ENCODE measurements at regions not wholly inside any gene's neighbourhood (a gene's known extent, or its start where the extent isn't known, plus 50 kb on each side); places are given as distances from the start of the nearest gene placed in this dataset.

DNA sequence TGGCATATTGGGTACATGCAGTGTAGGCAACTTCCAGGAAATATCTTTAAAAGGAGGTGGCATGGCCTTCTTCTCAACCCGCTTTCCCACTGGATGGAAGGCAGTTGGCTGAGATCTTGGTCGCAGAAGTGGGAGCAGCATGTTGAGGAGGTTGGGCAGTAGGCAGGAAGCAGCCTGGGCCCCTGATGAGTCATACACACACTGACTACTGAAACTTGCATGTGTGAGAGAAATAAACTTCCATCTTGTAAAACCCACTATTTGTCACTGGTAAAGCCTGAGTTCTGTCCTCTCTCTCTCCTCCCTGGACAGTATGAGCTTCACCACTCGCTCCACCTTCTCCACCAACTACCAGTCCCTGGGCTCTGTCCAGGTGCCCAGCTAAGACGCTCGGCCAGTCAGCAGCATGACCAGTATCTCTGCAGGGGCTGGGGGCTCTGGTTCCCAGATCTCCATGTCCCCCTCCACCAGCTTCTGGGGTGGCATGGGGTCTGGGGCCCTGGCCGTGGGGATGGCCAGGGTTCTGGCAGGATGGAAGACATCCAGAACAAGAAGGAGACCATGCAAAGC, 233.8 kb upstream of the SPRED2 start:
- no peak for DNase-seq

DNA sequence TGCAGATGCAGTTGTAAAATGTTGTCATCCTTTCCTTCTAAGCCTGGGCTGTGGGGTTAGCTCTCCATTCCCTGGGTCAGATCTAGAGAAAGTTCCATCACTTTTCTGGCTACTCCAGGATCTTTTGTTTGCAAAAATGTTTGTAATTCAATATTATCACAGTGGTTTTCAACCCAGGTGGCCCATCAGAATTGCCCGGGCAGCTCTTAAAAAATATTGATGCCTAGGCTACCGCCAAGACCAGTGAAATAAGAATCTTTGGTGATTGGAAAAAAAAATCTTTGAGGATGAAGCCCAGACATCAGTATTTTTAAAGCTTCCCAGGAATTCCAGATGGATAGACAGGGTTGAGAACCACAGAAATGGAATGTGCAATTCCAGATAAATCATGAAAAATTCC, 232.5 kb upstream of the SPRED2 start:
- DNase-seq = no peak

DNA sequence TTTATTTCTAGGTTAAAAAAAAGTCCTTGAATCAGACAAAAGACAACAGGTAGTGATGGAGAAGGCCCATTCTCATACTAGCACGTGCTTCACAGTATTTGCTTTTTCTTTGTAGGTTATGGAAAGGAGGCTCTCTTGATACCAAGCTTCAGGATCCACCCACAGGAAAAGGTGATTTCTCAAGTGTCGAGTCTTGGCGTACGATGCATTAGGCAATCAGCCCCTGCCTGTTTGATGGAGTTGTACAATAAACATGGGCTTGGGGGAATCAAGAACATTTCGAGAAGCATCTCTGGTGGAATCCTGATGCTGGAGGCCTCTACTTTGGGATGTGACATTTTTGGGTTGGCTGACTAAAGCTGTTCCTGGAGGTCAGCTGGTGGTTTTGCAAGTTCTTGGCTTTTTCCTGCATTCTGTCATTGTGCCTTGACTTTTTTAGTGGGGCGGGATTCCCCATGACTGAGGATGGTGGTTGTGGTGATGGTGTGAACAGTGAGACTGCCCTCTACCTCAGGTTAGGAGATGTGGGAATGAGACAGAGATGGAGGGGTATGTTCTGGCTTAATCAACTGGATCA, 231.5 kb upstream of the SPRED2 start:
- DNase-seq = no peak

DNA sequence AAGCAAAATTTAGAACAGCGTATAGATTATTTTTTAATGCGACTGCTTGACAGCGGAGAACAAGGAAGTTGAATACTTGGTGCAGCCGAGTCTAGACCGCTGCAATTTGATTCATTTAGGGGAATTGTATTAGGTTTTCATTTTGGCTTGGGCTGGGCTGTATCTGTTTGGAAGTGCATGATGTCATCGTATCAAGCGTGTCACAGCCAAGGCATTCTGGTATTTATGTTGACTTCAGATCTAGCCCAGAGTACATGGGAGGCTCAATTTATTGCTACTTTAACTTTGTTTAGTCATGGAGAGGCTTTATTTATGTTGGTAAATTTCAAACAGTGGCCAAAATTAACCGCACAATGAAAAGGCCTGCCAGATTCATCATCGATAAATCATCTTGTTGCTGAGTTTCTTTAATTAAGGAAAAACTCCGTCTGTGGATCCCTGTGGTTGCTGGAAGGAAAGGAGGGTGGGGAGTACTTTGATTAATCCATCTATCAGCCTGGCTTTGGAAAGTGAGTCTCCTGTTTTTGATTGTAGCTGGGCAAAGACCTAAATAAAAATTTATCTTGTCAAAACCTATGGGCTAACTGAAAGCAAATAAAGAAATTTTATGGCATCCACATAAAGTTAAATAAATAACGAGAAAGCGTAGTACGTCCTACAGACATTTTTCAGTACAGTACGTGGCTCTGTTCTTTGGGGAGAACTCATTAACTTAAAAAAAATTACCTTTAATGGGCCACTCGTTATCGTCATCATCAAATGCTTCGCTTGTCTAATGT, 230.4 kb upstream of the SPRED2 start:
- no peak for DNase-seq

DNA sequence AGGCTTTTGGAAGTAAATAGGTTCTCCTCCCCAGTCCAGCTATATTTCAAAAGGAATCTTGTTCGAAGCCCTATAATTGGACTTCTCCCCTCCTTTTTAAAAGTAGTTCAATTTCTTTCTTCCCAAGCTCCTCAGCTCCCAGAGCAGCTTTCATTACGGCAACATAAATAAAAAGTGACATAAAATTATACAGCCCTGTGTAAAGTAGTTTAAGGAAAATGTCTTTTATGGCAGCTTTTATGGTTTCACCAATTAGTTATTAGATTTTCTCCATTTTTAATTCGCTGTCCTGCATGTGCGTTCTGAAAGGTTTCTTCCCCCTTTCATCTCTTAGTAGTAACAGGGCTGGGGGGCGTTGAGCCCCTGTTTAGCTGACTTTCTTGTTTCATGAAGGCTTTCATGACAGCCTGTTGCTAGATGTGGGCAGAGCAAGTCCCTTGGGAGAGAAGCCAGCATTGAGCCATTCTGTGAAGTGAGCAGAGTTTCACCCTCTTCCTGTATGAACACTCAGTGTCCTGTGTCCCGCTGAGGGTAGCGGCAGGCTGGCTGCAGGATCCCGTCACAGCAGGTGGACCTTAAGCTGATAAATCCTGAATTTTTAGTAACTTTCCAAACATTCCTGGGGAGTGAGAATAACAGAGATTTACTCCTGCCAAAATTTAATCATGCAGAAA, 229.7 kb upstream of the SPRED2 start:
- no peak for DNase-seq

DNA sequence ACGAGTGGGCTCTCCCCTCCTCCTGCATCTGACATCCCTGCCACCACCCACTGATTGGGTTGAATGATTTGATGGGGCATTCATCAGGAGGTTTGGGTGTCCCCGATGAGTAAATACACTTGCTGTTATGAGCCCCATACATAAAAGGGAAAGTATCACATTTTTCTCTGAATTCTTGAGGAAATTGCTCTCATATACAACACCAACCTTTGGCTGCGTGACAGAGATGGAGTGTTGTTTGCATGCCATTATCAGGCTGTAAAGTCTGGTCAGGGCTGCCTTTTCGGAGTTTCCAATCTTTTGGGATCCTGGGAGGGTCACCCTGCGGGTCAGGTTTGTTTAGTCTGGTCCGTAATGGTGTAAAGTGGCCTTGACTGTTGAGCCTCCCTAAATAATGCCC, 227.9 kb upstream of the SPRED2 start:
- no peak for DNase-seq

DNA sequence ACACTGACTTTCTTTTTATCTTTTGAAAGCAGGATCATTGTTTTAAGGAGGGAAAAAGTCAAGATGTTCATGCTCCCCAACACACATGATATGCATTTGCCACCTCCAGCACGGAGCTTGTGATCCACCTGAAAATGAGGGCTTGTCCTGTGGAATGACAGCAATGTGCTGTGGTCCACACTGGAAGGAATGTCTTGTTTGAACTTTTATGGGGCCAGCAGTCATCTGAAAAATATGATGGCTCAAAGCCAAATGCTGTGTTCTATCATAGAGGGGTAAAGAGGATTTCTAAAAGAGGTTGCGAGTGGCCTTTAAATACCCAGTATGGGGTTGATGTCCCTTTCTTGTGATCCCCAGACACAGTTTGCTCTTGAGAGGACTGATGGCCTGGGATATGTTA, 226.5 kb upstream of the SPRED2 start:
- no peak for DNase-seq

DNA sequence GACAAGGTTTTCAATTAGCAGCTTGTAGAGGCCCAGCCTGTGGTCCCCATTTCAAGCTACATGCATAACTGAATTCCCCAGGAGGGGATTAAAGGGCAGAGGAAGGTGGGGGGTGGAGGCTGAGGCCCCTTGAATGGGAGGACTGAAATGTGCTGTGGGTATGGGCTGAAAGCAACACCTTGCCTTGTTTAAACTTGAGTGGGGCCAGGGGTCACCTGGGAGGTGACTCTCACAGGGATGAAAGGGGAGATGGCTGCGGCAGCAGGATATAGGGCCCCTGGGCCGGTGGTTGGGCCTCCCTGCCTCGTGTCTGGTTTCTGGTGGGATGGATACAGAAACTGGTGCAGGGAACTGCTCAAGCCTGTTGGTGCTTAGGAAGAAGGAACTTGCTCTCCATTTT, 225.9 kb upstream of the SPRED2 start:
- DNase-seq = no peak

DNA sequence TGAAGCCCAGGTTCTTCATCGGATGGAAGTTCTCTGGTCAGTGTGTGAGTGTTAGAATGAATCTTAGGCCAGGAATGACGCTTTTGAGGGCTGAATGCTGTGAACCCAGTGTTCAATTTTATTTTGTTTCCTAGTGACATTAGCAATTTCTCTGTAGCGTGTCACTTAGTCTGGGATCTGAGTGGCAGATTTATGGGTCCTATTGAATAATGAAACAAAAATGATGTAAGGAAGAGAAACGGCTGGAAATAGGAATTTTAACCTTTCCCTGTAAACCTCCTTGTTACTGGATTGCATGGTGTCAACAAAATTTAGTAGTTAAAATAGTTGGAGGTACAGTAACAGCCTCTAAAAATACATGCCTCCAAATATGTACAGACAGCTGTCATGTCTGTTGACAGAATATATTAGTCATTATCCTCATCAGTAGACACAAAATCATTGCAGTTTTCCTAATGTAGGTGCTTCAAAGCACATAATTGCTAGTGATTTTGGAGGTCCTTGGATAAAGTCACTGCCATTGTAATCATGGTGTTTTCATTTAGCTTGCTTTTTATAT, 223.8 kb upstream of the SPRED2 start:
- DNase-seq = no peak

DNA sequence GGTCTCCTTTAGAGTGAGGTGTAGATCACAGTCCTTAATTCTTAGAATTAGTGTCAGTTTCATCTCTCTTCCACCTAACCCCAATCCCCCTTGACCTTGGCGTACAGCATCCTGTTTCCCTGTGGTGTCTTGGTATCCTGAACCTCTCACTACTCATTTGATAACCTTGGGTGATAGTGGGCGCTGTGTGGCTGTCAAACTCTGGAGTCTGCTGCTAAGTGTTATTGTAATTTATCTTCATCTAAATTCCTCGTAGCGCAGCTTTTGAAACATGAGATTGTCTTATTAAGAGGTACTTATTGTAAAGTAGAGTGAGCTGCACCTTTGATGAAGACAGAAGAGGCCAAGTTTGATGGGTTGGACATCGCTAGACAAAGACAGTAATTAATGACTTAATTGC, 222.6 kb upstream of the SPRED2 start:
- no peak for DNase-seq

DNA sequence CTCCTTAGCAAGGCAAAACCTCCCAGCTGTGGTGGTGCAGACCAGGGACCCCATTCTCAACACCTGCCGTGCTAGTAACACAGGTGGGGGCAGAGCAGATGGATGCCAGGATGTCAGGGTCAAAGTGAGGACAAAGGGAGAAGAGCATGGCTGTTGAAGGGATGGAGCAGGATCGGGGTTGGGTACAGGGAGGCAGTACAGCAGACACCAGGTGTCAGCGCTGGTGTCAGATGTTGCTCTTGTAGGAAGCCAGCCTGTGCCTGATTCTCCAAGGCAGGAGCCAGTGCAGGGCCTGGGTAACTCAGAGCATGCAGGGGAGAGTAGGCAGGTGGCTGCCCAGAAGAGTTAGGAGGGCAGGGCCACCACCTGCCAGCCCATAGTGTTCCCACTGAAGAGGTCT, 222.1 kb upstream of the SPRED2 start:
- DNase-seq = no peak

DNA sequence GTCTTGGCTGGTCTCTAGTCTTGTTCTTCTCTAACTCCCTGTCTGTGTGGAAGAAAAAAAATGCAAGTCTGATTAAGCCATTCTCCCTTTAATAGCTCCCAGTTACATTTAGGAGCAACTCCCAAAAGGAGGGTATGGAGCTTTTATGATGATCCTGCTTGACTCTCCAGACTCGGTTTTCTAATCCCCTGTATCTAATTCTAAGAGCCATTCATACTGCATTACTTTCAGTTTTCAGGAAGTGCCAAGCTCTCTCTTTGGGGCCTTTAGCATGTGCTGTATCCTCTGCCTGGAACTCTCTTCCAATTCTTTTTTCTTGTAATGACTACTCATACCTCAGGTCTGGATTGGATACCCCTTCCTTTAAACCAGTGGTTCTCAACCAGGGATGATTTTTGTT, 219.7 kb upstream of the SPRED2 start:
- DNase-seq = no peak

DNA sequence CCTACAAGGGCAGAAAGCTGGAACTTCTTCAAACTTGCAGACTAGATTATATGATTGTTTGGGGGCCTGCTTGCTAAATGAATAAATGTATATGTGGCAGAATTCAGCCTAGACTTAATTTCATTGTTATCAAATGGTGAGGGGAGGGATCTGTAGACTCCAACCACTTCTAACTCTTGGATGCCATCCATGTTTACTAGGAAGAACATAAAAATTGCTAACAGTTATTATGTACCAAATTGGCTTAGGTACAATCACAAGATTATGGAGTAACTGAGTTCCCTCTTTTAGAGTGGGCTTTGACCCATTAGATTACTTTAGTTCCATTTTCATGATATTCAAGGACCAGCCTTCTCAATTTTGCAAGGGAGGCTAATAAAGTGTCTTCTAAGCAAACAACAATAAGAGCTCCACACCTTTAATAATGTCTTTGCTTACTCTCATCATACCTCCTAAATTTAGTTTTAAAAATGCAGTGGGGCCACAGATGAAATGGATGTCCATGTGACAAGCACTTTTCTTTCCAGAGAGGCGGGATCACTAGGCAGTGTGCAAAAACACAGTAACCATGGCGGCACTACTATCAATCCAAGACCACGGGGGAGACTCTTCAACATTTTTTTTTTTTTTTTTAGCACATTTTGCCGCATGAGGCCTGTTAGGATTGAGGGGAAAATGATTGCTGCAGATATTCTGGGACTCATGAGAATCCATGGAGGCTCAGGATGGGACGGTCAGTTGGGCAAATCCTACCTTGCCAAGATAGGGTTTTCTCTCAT, 217.6 kb upstream of the SPRED2 start:
- no peak for DNase-seq

DNA sequence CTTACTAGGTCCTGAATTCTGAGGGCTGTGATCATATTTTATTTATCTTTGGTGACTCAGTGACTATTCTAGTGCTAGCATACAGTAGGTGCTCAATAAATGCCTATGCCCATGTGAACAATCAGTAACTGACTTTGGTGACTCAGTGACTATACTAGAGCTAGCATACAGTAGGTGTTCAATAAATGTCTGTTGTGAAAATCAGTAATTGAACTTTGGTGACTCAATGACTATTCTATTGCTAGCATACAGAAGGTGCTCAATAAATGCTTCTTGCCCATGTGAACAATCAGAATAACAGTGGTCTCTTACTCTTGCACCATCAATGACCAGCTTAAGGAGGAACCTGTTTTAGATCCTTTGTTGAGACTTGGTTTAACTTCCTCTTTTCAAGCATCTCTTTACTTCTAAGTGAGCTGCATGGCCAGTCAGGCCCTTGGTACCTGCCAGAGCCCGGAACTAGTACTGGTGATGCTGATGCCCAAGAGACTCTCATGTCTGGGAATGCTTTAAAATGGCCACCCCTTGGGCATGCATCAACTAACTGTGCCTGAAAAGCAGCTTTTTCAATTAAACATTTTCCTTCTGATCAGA, 214.9 kb upstream of the SPRED2 start:
- no peak for DNase-seq

DNA sequence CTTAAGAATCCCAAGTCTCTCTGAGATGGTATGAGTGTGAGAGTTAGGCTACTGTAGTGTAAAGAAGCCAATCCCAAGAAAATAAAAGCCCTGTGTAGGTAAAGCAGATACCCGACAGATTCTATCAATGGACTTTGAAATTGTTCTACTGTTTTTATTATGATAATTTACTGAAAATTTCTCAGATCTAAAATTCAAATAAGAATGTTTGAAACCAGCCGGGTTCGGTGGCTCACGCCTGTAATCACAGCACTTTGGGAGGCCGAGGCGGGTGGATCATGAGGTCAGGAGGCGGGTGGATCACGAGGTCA, 208.3 kb upstream of the SPRED2 start:
- no peak for DNase-seq

DNA sequence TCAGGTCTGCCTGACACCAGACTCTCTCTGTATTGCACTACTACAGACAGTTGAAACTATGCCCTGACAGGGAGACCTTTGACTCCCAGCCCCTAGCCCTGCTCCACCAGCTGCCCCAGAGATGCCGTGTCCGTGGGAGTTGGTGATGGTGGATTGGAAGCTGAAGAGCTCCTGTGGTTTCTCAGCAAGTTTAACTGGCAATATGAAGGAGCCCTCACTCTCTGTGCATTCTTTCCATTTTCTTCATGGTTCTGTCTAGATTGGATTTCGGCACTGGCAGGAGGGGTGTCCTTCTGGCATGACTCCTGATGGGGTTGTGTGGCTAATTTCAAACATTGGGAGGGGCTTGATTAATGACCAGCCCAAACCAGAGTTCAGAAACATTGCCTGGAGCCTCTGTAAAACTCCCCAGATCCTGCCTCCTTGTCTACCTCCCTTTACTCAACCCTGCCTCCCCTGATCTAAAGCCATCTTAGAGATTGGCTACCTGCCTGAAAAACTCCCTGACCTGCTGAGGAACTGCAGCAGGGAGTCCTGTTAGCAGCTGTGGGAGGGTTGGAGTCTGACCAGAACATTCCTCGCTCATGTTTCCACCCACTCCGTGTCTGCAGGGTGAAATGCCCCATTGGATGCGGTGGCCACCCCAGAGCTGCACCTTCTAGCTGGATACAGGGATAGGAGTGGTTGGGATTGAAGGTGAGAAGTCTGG, 206.9 kb upstream of the SPRED2 start:
- no peak for DNase-seq

DNA sequence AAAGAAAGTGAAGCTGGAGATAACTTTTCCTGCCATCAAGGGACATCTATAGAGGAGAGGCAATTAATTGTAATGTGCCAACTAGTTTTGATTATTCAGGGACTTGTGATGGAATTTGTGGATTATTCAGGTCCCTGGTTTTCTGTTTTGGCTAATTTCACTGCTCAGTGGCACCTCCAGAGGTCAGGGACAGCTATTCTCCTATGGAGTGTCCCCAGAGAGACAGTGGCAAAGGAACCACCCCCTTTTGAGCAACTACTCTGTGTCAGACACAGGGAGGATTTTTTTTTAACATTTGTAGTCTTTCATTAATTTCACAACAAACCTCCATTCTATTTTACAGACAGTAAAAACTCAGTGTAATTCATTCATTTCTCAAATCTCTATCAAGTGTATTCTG, 206.0 kb upstream of the SPRED2 start:
- no peak for DNase-seq

DNA sequence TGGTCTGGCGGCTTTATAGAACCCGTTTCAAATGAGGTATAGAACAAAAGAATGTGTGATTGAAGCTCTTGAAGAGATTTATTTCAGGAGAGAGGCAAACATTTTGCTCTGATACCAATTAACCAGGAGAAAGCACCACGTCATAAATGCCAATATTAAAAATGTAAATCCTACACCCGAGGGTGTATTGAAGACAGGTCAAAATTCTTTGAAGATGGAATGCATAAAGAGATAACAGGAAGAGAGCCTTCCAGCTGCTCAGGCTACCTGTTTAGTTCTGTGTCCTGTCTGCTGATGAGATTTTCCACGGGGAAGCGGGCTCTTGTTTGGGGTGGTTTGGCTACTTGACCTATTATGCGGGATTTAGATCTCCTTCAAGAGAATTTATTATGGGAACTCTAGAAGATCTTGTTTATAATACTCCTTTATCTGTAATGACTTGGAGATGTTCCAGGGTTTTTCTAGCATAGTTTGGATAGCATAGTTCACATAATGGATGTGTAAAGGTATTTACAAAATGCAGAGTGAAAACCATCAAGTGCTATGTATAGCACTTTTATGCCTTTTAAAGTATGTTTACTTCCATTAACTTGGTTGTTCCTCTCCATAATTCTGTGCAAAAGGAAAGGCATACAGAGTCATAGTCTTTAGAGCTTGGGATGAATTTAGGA, 204.5 kb upstream of the SPRED2 start:
- no peak for DNase-seq

DNA sequence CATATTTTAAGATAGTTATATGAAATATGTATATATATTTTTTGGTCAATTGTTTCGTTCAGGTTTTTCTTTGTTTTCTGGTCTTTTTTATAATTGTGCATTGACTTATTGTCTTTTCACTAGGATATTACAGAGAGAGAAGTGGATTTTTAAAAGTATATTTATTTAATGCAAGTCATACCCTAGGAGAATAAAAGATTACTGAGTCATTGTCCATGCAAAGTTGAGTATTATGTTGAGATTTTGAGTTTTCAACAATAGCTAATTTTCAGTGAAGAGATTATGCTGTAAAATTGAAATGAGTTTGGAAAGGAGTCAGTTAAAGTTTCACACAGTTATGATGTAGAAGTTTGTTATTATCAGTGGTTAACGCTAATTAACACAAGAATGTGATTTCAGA, 203.6 kb upstream of the SPRED2 start:
- no peak for DNase-seq

DNA sequence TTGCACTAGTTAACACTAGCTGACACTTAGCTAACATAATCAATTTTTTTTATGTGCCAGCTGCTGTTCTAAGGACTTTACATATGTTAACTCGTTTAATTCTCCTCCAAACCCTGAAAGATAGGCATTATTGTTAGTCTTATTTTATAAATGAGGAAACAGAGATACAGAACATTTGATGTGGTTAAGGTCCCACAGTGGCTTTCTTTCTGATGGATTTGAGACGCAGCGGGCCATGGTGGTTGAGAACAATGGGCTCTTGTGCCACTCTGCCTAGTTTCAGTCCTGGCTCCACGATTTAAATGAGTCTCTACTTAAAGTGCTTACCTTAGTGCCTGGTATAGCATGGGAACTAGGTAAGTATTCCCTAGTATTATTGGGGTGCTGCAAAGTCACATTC, 201.9 kb upstream of the SPRED2 start:
- no peak for DNase-seq

DNA sequence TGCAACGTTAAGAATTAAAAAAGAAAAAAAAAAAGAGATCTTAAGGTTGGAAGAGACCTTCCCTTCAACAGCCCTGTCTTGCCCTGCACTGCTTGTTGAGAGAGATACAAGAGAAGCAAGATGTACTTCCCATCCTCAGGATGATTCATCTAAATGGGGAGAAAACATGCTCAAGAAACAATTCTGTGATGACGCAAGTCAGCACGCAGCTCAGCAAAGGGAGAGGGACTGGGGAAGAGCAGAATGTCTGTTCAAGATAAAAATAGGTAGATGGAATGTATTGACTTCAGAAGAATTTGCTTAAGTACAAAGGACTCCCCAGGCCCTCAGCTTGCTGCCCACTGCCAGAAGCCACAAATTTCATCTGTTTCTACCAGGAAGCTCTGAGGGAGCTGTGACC, 198.2 kb upstream of the SPRED2 start:
- DNase-seq = peak; percentile 10

DNA sequence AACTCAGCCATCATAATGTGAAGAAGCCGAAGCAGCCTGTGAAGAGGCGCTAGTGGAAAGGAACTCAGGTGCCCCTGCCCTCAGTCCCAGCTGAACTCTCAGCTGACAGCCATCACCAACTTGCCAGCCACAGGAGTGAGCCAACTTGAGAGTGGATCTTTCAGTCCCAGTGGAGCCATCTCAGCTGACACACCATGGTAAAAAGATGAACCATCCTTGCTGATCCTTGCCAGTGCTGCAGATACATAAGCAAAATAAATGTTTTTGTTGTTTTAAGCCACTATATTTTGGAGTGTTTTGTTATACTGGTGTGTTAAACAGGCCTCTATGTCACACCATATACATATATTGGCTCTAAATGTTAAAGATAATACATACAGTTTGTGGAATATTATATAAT, 195.8 kb upstream of the SPRED2 start:
- DNase-seq = no peak
